GM18868 (cell line): ENCODE measurements at regions not wholly inside any gene's neighbourhood (a gene's known extent, or its start where the extent isn't known, plus 50 kb on each side); places are given as distances from the start of the nearest gene placed in this dataset.
"Not testable (repeated sequence)": the region's sequence is repeated elsewhere in the genome, so short reads cannot be mapped to it uniquely, and the experiment has no call there.

Experiments used
- ATAC-seq: cut with Tn5 transposase; IDR thresholded peaks from one replicate; pipeline ENCODE4 v1.9.1; 2021; ENCODE audit warnings: mild to moderate bottlenecking, moderate library complexity; ENCODE audit not compliant: unreplicated experiment

DNA sequence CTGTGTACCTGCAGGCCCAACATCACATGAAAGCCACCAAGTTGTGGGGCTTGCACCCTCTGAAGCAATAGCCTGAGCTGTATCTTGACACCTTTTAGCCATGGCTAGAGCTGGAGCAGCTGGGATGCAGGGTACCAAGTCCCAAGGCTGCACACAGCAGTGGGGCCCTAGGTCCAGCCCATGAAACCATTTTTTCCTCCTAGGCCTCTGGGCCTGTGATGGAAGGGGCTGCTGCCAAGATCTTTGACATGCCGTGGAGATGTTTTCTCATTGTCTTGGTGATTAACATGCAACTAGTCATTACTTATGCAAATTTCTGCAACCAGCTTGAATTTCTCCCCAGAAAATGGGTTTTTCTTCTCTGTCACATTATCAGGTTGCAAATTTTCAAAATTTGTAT, 387.2 kb upstream of the RIOK2 start:
- ATAC-seq: no peak

GRCh38 chr5:97575322-97575721, 392.3 kb upstream of the RIOK2 start:
- no peak for ATAC-seq

- no peak for ATAC-seq
Measured at GRCh38 chr5:97576956-97577355, 393.9 kb upstream of the RIOK2 start.

DNA sequence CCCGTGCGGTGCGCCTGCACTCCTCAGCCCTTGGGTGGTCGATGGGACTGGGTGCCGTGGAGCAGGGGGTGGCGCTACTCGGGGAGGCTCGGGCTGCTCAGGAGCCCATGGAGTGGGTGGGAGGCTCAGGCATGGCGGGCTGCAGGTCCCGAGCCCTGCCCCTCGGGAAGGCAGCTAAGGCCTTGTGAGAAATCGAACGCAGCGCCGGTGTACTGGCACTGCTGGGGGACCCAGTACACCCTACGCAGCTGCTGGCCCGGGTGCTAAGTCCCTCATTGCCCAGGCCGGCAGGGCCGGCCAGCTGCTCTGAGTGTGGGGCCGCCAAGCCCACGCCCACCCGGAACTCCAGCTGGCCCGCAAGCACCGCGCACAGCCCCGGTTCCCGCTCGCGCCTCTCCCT, 396.9 kb upstream of the RIOK2 start:
- ATAC-seq: not testable (repeated sequence)

- ATAC-seq: no peak
Measured at GRCh38 chr5:97580746-97581145, 397.7 kb upstream of the RIOK2 start.

GRCh38 chr5:97591781-97592180, 408.7 kb upstream of the RIOK2 start:
- no peak for ATAC-seq

GRCh38 chr5:97600486-97600885, 417.4 kb upstream of the RIOK2 start:
- no peak for ATAC-seq

DNA sequence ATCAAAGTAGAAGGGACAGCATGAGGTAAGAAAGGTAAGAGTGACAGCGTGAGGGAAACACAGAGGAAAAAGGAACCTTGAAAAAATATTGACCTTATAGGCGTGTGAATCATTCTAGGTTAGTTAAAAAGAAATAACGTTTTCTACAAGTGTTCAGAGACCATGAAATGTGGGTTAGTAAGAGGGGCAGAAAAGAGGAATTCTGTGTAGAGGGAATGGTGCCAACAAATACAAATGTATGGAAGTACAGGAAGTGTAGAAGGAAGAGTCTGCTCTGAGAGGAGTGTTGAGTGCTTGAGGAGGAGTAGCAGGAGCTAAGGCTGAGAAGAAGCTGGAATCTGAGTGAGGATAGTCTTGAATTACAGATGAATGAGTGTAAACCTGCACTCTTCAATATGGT, 418.6 kb upstream of the RIOK2 start:
- no peak for ATAC-seq

DNA sequence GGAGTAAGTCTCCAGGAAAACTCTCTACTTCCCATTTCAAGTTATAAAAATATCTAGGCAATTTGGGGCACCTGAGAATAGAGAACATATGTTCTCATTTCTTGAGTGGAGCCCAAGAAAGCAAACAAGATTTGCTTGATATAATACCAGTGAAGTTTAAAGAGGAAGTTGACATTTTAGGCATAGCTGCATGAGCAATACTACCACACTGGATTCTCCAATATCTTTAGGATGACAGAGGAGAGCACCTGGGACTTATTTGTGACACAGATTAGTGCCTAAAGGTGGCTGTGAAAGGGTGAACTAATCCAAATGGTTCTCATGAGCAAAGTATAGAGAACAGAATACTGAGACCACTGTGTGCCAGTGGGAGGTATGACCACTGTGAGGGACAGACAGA, 423.5 kb upstream of the RIOK2 start:
- no peak for ATAC-seq

- ATAC-seq: no peak
Measured at GRCh38 chr5:97608501-97608900, 425.5 kb upstream of the RIOK2 start.

GRCh38 chr5:97618721-97619120, 435.7 kb upstream of the RIOK2 start:
- ATAC-seq: no peak

DNA sequence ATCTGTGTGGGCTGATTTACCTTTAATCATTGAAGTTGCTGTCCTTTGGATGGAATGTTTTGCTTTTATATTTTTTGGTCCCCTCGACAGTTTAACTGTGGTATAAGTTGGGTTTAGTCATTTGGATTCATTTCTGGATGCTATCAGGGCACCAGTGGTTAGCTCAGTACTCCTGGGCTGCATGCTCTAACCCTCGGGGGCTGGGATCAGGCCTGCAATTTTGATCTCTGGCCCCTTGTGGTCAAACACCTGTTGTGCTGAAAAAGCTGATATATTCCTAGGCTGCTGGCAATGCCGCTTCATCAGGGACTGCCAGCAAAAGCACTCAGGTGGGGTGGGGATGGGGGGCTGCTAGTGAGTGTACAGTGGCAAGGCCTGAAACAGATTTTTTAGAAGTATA, 440.4 kb upstream of the RIOK2 start:
- ATAC-seq: peak; percentile 58

GRCh38 chr5:97624886-97625285, 441.8 kb upstream of the RIOK2 start:
- ATAC-seq: no peak

DNA sequence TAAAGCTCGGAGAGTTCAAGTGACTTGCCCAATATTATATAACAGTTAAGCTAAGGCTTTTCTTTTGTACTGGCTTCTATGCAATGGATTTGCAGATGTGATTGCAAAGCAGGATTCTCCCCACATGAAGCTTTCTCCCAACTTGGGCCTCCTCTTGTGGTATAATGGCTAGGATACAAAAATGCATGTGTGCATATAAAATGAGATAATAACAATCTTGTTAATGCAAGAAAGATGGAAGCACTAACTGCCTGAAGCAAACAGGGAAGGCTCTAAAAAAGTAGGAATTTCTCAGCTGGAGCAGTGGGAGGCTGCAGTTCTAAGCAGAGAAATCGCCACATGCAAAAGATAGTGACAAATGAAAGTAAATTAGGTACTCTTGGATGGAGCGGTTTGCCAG, 444.2 kb upstream of the RIOK2 start:
- no peak for ATAC-seq

- no peak for ATAC-seq
Measured at GRCh38 chr5:97628031-97628430, 445.0 kb upstream of the RIOK2 start.

- ATAC-seq: no peak
Measured at GRCh38 chr5:97628807-97629206, 445.8 kb upstream of the RIOK2 start.

DNA sequence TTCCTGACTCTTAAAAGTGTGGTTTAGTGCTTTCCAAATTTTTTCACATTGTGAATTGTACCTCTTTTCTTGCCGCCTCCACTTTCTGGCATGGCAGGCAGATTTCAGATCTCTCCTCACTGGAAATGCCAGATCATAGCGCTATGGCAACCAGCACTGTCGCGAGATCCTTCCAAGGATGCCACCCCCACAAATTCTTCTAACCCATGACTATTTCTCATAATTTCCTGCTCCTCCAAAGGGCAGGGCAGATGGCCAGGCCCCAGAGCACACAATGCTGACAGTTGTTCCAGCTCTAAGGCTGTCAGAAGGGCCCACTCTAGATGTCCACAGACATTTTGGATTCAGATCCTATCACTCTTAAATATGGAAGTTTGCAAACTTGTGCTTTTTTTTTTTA, 446.2 kb upstream of the RIOK2 start:
- ATAC-seq: no peak

DNA sequence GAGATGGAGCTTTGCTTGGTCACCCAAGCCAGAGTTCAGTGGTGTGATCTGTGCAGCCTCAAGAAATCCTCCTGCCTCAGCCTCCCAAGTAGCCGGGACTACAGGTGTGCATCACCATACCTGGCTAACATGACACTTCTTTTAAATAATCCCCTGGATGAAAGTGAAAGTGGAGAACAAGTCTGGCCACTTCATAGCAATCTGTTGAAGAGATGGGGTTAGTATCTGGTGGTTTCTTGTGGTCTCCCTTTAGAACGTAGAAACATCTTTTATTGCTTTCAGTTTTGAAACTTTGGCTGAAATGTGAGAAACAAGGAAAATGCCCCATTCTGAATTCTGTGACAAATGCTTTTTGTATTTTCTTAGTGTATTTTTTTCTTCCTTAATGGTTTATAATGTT, 452.5 kb upstream of the RIOK2 start:
- peak; percentile 88 for ATAC-seq

DNA sequence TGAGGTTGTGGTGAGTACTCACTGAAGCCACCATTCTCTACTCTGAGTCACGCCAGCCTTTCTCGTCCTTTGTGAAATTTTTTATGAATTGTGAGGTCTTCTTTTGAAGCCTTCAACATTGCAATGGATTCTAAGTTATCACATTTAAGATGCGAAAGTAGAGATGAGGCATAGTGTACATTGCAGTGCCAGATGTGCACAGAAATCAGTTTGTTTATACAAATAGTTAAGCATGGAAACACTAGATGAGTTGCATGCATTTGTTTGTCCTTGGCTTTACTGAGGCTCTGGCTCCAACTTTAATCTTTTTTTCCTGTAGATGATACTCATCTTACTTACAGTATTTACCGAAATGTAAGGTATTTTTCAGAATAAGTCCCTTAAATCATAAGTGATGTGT, 453.7 kb upstream of the RIOK2 start:
- no peak for ATAC-seq

DNA sequence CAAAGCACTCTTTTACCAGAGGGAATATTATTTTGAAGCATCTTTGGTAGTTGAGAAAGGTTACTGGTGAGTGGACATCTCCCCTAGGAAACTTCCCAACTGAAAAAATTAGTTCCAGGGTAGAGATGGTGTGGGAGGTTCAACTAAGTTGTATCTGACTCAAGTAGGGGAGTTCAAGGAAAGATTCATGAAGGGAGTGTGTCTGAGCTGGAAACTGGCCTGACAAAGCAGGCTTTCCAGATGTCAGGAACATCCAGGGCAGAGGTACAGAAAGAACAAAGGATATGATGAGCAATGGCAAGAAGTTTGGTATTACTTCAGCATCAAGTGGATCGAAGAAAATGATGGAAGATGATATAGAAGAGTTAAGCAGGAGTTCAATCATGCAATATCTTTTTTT, 458.0 kb upstream of the RIOK2 start:
- ATAC-seq: no peak

DNA sequence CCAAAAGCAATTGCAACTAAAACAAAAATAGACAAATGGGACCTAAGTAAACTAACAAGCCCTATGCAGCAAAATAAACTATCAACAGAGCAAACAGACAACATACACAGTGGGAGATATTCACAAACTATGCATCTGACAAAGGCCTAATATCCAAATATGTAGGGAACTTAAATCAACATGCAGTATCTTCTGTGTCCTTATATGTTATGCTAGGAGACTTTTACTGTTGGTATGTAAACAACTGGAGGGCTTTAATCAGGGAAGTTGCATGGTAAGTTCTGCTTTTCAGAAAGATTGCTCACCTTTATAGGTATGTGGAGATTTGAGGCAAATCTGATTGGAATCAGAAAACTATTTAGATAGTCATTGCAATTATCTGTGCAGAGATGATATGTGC, 461.2 kb upstream of the RIOK2 start:
- no peak for ATAC-seq

DNA sequence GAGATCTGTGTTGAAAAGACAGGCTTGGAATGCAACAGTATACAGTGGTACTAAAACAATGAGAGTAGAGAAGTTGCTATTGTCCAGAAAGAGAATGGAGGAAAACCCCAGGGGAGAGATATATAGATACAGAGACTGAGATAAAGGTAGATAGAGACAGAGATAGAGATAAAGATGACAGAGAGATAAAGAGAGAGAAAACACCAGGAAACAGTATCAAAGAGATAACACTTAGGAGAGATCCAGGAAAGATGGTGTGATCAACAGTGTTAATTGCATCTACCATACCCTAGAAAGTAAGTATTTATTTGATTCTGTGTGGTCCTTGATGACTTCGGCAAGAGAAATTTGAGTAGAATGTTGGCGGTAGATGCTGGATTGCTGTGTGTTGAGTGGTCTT, 461.8 kb upstream of the RIOK2 start:
- ATAC-seq: no peak

GRCh38 chr5:97657239-97657638, 474.2 kb upstream of the RIOK2 start:
- ATAC-seq: no peak
